ENCODE measurements at regions not wholly inside any gene's neighbourhood (a gene's known extent, or its start where the extent isn't known, plus 50 kb on each side); places are given as distances from the start of the nearest gene placed in this dataset.

DNA sequence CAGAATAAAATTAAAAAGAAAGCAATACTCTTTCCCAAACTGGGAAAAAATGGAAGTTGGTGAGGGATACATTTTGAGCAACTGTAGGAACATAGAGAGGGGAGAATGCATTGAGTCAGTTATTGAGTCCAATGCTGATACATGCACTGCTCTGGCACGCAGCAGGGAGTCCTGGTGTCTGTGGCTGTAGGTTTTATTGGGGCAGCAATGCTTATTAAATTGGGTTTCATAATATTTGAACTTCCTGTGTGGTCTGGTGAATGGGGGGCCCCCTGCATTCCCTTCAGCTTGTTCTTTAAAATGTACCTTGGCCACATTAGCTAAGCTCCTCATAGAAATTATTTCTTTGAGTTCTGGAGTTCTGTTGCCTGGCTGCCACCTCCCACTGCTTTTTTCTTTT is 125.2 kb upstream of the ELAC2 start:
- Histone ChIP-seq H3K27me3 (ENCODE audit: control insufficient read depth in 2 of 2, insufficient read depth in 2 of 2, low read length in 2 of 2) (no peaks in the 10 kb centered on the region), H3K27ac (ENCODE audit: low read depth in 1 of 2, low read length in 2 of 2) (no peak overlapping the region), H2AFZ (ENCODE audit: insufficient read depth, low read depth, low read length, poor library complexity, severe bottlenecking) (no peak overlapping the region), H3K4me3 (replicated peaks in 1 of 3; ENCODE audit: low read depth in 2 of 3, low read length in 3 of 3) (no peak overlapping the region), H3K79me2 (ENCODE audit: insufficient read depth, low read length) (no peaks in the 10 kb centered on the region), H3K4me2 (replicated peaks; ENCODE audit: extremely low read depth, low read length, poor library complexity, severe bottlenecking) (no peak overlapping the region), H3K9me3 (replicated peaks in 1 of 2; ENCODE audit: control insufficient read depth in 1 of 2, insufficient read depth in 1 of 2, low read length in 2 of 2) (peaks cover 8 to 13% of the 10 kb centered on the region in 2 donors), H3K36me3 (replicated peaks in 1 of 2; ENCODE audit: control insufficient read depth in 1 of 2, insufficient read depth in 2 of 2, low read length in 2 of 2) (no peaks in the 10 kb centered on the region), H3K4me1 (ENCODE audit: control insufficient read depth in 1 of 2, insufficient read depth in 2 of 2, low read length in 2 of 2) (no peaks in the 10 kb centered on the region), H4K20me1 (ENCODE audit: insufficient read depth, low read length) (no peaks in the 10 kb centered on the region), H3K9ac (ENCODE audit: insufficient read depth, low read length, poor library complexity, severe bottlenecking) (no peak overlapping the region)
- WGBS (ENCODE audit: insufficient coverage) = no CpG with 5 or more reads among the region's 1 CpG
- no peak overlapping the region for H3K4me3 Mint-ChIP-seq
- H3K4me1 Mint-ChIP-seq = no peaks in the 10 kb centered on the region
- TF ChIP-seq, protein P1, sequence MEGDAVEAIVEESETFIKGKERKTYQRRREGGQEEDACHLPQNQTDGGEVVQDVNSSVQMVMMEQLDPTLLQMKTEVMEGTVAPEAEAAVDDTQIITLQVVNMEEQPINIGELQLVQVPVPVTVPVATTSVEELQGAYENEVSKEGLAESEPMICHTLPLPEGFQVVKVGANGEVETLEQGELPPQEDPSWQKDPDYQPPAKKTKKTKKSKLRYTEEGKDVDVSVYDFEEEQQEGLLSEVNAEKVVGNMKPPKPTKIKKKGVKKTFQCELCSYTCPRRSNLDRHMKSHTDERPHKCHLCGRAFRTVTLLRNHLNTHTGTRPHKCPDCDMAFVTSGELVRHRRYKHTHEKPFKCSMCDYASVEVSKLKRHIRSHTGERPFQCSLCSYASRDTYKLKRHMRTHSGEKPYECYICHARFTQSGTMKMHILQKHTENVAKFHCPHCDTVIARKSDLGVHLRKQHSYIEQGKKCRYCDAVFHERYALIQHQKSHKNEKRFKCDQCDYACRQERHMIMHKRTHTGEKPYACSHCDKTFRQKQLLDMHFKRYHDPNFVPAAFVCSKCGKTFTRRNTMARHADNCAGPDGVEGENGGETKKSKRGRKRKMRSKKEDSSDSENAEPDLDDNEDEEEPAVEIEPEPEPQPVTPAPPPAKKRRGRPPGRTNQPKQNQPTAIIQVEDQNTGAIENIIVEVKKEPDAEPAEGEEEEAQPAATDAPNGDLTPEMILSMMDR (IDR thresholded peaks at IDR 0.05) = no peak
- no peak for DNase-seq
- H3K27me3 Mint-ChIP-seq (ENCODE audit: low read depth in 3 of 3) = peaks cover 0 to 1% (median 0%) of the 10 kb centered on the region in 3 donors
- no peak overlapping the region for H3K27ac Mint-ChIP-seq
- no peaks in the 10 kb centered on the region for H3K36me3 Mint-ChIP-seq
- H3K9me3 Mint-ChIP-seq = peaks cover 5 to 17% (median 10%) of the 10 kb centered on the region in 7 donors
- intact Hi-C loops (cut with micrococcal nuclease) = no loop called here

DNA sequence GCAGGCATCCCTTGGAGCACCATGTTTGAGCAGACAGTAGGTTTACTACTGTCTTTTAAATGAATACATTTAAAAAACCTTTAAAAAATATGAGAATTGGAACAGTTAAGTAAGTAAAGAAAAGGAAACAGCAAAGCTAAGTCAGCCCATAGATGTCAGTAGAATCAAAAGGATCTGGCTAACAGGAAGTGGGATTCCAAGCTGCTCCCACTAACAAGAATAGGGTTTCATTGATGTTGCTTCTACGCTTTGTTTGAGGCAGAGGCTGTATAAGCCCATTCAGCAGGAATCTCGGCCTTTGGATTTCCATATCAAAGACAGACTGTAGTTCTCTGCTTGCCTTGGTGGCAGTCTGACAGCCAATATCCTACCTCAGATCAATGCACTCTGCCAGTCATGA is 122.9 kb upstream of the ELAC2 start:
- H3K4me3 ChIP-seq (replicated peaks in 1 of 3; ENCODE audit: low read depth in 2 of 3, low read length in 3 of 3) = no peak overlapping the region
- Mint-ChIP-seq H3K27me3 (ENCODE audit: low read depth in 3 of 3) (peaks cover 0 to 1% (median 0%) of the 10 kb centered on the region in 3 donors), H3K36me3 (no peaks in the 10 kb centered on the region), H3K4me1 (no peaks in the 10 kb centered on the region), H3K27ac (no peak overlapping the region), H3K4me3 (no peak overlapping the region), H3K9me3 (peaks cover 5 to 19% (median 11%) of the 10 kb centered on the region in 7 donors)
- H3K4me2 ChIP-seq (replicated peaks; ENCODE audit: extremely low read depth, low read length, poor library complexity, severe bottlenecking) = no peak overlapping the region
- no peak overlapping the region for H2AFZ ChIP-seq (ENCODE audit: insufficient read depth, low read depth, low read length, poor library complexity, severe bottlenecking)
- no peaks in the 10 kb centered on the region for H3K27me3 ChIP-seq (ENCODE audit: control insufficient read depth in 2 of 2, insufficient read depth in 2 of 2, low read length in 2 of 2)
- no peaks in the 10 kb centered on the region for H3K4me1 ChIP-seq (ENCODE audit: control insufficient read depth in 1 of 2, insufficient read depth in 2 of 2, low read length in 2 of 2)
- no peak for DNase-seq
- H3K79me2 ChIP-seq (ENCODE audit: insufficient read depth, low read length) = no peaks in the 10 kb centered on the region
- no peaks in the 10 kb centered on the region for H4K20me1 ChIP-seq (ENCODE audit: insufficient read depth, low read length)
- no peak overlapping the region for H3K9ac ChIP-seq (ENCODE audit: insufficient read depth, low read length, poor library complexity, severe bottlenecking)
- no peaks in the 10 kb centered on the region for H3K36me3 ChIP-seq (replicated peaks in 1 of 2; ENCODE audit: control insufficient read depth in 1 of 2, insufficient read depth in 2 of 2, low read length in 2 of 2)
- no peak overlapping the region for H3K27ac ChIP-seq (ENCODE audit: low read depth in 1 of 2, low read length in 2 of 2)
- intact Hi-C loops (cut with micrococcal nuclease) = no loop called here
- TF ChIP-seq, protein P1 (IDR thresholded peaks at IDR 0.05) = no peak
- 86% methylated on average over 2 of the region's 2 CpGs for WGBS (ENCODE audit: insufficient coverage)
- peaks cover 8 to 20% of the 10 kb centered on the region in 2 donors for H3K9me3 ChIP-seq (replicated peaks in 1 of 2; ENCODE audit: control insufficient read depth in 1 of 2, insufficient read depth in 1 of 2, low read length in 2 of 2)

Measured in CD14-positive monocyte (primary cell).